ENCODE measurements at regions not wholly inside any gene's neighbourhood (a gene's known extent, or its start where the extent isn't known, plus 50 kb on each side); places are given as distances from the start of the nearest gene placed in this dataset.
"Not testable (repeated sequence)": the region's sequence is repeated elsewhere in the genome, so short reads cannot be mapped to it uniquely, and the experiment has no call there.

DNA sequence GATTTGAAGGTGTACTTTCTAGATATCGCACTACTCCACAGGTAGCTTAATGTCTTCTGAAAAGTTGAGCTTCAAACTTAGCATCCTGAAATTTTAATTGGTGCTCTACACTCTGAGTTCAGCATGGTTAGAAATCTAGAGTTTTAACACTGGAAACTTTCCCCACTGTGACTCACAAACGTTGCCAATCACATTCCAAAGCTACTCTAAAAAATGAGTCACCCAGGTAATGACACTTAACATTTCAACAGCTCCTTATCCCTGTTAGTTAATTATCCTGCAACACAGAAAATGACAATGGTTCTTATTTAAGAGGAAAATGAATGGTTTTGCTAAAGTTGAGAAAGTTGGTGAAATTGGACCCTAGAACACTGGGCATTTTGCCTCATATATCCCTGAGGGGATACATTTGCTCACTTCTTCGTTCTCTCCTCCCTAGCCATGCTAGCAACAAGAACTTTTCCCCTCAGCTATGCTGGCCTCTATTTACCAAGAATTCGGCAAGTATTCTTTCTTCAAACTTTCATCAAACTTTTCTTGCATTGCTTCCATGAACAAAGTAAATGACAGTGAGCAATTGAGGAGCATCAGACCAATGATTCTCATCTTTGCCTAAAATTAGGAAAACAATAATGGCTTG, 1024.1 kb upstream of the KLHL29 start:
- no peak for DNase-seq (ENCODE audit: low spot score)

DNA sequence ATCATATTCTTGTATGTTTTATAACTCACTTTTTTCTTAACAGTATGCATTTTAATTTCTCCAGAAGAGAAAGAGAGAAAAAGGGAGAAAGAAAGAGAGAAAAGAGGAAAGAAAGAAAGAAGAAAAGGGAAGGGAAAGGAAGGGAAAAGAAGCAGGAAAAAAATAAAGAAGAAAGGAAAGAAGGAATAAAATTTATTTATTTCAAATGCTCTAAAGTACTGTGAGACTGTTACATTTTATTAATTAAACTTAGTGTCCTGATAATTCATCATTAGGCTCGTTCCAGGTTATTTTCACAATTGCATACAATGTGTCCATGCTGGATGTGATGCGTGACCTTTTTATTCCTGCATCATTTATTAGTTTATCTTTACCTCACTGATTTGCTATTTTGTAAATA, 1023.4 kb upstream of the KLHL29 start:
- DNase-seq (ENCODE audit: low spot score): no peak

DNA sequence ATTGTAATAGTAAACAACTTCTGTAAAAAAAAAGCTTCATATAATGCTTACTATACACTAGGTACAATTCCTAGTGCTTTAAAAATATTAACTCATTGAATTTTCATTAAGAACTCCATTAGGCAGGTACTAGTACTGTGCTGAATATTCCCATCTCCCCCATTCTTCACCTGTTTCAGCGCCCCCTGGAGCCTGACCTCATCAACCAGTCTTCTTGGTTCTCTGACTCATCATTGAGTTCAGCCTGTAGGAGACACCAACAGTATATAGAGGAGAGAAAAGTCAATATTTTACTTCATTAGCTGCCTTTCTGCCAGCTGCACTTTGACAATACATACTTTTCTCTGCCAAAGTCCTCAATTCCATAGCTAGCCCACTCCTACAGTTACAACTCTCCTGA, 1009.9 kb upstream of the KLHL29 start:
- DNase-seq (ENCODE audit: low spot score): no peak

DNA sequence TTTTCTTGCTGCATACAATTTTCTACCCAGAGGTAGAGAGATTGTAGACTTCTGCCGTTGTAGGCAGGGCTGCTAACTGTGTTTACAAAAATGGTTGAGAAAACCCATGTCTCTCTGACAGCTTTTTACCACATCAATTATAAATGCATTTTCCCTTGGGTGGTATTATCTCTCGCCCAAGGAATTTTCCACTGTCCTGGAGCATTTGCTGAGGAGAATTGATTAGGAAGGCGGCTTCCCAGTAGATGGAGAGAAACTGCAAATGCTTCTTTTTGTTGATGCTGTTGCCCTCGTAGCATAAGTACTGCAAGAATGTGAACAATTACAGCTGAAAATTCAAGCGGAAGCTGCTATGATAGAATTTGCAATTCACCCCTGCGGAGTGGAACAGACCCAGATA, 1007.7 kb upstream of the KLHL29 start:
- DNase-seq (ENCODE audit: low spot score): no peak

DNA sequence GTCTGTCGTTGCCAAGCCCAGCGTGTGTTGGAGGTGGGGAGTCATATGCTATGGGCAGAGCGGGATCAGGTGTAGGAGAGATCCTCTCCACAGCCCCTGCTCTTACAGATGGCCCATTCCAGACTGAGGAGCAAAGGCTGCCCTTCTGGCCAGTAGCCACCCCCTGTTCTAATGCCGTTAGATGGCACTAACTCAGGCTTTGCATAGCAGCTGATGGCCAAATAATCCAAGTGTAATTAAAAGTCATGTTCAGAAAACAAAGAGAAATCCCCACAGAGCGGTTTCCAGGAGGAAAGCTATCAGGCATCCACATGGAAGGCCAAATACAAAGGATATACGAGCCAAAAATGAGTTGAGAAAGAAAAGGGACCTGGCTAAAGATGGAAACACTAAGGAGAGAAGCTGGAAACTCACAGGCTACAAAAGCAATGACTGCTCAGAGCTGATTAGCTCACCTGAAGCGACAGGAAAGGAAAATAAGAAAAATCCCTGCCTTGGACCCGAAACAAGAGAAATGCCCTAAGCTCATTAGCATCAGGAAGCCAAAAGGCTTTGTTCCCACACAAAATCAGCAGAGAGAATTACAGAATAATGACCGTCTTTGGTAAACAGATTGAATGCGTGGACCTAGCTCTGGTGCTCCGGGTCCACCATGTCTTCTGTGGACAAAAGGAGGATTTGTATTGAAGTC, 1002.4 kb upstream of the KLHL29 start:
- DNase-seq (ENCODE audit: low spot score): no peak

DNA sequence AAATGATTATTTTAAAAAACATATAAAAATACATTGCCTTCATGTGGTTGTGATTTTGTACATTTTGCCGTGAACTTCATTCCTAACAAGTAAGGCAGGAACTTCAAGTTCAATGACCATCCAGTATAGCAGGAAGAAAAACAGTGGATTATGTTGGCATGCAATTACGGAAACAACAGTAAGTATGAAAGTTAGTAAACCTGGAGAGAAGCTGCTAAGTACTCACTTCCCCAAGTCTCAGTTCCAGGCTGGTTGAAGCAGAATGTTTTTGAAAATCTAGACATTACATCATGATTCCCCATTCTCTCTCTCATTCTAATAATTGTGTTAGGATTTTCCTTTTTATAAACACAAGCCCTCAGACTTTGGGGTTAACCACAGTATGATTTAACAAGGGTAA, 987.1 kb upstream of the KLHL29 start:
- no peak for DNase-seq (ENCODE audit: low spot score)

DNA sequence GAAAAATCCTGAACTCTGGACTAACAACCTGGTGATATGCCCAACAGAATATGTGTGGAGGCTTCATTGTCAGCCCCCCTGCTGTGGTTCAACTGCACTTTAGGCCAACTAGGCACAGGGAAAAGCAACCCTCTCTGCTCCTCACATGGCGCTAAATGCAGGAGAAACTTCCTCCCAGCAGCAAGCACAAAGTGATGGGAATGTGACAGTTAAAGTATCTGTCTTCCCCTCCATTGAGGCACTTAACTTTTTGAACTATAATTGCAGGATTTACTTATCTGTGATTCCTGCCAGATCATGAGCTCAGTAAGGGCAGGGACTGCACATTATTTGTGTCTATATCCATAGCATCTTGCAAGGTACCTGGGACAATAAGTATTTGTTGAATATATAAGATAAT, 981.2 kb upstream of the KLHL29 start:
- DNase-seq (ENCODE audit: low spot score): no peak

DNA sequence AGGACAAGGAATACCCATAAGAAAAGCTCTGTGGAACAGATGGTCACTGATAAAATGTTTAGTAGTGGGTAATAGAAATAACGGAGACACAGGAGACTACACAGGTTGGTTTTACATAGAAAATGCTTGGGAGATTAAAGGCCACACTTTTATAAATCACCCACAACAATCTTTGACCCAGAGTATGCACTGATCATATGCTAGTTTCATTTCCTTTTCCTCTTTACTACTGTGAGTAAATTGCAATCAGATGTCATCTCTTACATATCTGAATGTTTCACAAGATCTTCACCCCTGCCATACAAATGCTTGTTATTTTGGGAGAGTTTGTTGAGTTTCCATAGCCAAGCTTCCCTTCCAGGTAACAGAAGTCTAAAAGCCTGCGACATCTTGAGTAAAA, 978.4 kb upstream of the KLHL29 start:
- no peak for DNase-seq (ENCODE audit: low spot score)

DNA sequence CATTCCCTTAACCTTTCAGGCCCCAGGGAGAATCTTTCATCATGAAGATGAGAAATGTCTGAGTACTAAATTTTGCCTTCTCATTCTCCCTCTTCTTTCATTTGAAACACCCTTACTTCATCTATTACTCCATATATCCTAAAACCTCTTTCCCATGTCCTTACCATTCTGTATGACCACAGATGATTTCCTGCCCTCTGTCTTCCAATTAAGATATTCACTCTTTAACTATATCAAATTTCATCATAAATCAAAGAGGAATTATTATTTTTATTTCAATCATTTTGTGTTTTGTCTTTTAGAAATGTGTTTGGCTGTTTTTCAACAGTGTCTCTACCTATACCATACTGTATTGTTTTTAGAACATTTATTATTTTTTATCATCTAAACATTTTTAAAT, 964.9 kb upstream of the KLHL29 start:
- no peak for DNase-seq (ENCODE audit: low spot score)

DNA sequence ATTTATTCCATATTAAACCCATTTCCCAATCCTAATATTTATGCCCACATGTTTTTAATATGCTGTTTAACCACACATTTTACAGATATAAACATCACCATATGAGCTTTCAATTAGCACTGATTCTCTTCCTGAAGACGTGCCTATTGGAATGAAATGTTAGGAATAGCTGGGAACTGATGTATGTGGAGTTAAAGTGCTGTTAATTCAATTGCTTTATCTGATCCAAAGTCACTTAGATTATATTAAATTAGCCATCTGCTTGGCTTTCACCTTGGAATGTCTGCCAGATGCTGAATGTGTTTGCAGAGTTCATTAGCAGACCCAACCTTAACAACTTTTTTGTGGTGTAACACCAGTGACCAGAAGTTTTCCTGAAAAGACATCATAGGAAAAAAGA, 942.9 kb upstream of the KLHL29 start:
- no peak for DNase-seq (ENCODE audit: low spot score)

DNA sequence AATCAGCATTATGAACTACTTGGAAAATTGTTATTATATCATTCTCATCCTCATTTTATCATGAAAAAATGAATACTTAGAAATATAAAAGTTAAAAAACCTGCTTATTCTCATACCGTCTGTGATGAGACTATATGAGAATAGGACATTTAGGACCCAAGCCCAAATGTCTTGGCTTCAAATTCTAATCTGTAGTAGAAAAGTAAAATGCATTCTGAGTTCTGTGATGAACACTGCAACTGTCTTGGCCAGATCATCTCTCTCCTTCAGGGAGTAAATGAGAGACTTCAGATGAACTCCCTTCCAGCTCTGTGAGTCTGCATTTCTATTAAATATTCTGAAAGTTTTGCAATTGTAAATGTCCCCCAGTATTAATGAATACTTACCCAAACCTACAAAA, 940.7 kb upstream of the KLHL29 start:
- DNase-seq (ENCODE audit: low spot score): no peak

DNA sequence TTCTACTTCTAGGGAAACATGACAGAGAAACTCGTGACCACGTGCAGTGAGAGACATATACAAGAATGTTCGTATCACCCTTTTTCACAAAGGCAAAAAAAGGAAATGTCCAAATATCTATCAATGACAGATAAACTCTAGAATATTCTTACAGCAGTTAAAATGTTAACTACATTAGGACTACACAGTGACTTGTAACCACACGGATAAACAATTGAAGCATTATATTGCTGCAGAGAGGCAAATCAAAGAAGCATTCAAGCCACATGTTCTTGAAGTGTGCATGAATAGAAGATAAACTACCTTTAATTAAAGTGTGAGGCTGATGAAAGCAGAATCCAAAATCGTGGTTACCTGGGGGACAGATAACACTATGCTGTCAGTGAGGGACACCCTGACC, 935.3 kb upstream of the KLHL29 start:
- DNase-seq (ENCODE audit: low spot score): no peak

DNA sequence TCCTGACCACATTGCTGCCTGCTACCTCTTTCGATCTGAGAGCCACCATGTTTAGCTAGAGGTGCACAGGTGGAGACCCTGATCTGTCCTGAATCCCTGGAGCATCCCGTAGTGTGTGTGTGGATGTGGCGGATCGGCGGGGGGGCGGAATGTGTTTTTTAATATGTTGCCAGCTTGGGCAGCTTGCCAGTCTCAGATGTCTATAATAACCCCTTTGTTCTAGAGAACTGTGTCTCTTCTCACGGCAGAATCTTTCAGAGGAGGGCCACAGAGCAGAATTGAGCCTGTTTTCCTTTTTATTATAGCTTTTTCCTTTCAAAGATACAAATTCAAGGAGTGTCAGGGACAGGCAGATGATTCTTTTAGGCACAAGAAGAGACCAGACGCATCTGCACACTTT, 934.1 kb upstream of the KLHL29 start:
- no peak for DNase-seq (ENCODE audit: low spot score)

DNA sequence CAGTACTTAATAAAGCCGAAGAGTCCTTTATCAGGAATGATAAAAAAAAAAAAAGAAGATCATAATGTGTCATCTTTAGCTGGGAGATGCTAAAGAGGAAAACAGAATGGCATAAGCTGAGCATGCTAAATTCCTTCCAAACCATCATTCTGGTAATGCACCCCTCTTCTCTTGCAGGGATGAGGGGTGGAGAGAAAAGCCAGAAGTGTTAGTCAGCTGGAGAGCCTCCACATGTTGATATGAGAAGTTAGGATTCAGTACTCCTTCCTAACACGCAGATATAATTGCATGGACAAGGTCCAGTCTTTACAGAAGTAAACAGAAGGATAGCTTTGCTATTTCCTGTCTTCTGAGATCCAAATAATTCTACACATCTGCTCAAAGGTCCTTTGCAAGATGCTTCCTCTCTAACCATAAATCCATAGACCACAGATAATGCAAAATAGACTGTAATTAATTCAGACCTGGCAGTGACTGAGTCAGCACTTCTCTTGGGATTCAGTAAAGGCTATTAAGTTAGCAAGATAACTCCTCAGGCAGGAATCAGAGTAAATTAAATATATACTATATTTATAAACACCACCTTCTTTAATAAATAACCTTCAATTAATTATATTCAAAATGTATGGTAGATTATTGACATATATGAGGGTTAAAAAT, 930.0 kb upstream of the KLHL29 start:
- no peak for DNase-seq (ENCODE audit: low spot score)

DNA sequence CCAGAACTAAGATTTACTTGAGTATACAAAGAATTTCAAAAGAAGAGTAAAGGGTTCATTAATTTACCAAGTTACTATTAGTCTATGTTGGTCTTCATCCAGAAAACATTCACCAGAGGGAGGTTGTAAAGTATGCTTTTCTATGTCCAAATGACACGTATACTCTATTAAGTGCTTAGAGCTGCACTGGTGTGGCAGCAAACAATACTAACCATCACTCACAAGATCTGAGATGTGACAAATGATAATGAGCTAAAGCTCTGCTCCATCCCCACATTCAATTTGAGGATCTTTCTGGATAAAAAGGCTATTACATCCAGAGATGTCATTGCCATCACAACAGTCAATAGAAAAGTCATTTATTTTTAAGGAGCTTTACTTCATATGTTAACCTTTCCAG, 926.5 kb upstream of the KLHL29 start:
- no peak for DNase-seq (ENCODE audit: low spot score)

DNA sequence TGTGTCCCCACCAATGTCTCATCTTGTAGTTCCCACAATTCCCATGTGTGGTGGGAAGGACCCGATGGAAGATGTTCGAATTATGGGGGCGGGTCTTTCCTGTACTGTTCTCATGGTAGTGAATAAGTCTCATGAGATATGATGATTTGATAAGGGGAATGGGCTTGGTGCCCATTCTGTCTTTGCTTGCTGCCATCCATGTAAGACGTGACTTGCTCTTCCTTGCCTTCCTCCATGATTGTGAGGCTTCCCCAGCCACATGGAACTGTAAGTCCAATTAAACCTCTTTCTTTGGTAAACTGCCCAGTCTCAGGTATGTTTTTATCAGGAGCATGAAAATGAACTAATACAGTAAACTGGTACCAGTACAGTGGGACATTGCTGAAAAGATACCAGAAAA, 909.9 kb upstream of the KLHL29 start:
- not testable (repeated sequence) for DNase-seq (ENCODE audit: low spot score)

DNA sequence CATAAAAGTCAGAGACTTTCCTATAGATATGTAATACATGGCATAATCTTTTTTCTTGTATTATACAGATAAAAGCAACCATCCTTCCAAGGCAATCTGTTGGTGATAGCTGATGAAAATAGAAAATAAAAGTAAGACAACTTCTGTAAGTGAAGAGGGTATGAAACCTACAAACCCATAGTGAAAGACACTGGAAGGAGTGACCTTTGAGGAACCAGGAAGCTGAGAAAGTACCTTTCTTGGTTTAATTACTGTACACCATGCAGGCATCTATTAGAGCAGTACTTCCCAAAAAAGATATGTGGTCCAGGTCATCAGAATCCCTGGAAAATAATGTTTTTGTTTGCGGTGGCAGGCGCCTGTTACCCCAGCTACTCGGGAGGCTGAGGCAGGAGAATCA, 906.6 kb upstream of the KLHL29 start:
- DNase-seq (ENCODE audit: low spot score): no peak

DNA sequence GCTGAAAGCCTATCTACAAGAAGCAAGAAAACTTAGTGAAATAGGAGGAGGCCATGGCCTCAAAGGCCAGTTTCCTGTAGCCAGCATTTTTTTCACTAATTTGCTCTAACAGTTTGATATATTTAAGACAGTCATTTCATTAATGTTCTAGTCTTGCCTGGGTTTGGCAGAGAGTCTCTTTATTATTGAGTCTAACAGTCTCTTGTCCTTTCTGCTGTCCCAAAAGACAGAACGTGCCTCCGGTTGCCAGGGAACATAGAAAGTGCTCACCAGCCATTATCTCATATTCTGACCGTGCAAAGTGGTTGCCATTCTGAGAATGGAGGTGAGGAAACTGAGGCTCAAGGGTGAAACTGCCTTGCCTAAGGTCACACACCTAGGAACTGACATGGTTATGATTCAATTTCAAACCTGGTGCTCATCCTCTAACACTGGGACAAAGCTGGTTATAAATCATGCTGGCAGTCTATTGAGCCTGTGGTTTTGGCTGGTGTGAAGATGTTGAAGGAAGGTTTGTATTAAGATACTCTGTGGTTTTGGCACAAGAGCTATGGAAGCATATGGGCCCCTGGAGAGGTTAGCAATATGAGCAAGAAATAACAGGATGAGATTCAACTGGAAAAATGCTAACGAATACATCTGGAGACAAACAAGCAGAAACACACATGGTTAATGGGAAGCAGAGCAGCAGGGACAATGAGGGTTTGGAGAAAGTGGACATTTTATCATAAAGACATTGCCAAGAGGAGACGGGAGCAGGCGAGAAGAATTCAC, 903.3 kb upstream of the KLHL29 start:
- DNase-seq (ENCODE audit: low spot score): no peak

DNA sequence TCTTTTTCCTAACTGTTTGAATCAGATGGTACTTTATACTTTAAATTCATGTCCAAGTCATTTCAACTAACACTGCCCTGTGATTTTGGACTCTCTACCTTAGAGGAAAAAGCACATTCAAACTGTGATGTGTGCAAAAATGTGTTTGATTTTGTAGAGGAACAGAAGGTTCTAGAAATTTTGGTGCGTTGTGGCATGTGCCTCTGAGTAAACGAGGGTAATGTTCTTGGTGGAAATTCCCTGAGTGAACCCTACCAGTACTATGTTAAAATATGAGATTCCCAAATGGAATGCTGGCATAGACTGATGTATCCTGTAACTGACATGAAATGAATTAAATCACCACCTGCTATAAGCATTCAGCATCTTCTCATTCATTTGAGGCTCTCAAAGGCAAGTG, 901.9 kb upstream of the KLHL29 start:
- DNase-seq (ENCODE audit: low spot score): no peak

DNA sequence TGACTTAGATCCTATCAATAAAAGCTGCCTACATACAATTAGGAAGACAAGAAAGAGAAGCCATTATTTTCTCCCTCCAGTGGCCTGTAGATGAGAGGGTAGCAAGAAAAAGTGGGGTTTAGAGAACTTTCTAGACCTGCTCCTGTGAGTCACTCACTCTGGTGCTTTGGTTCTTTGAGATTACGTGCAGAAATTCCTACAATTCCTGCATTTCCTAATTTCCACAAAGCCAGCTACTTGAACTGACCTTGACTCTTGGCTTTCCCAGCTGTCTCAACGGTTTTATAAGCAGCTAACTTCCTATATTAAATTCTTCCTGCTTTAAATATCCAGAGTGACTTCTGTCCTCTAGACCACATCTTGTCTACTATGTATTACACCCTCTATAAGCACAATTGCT, 899.5 kb upstream of the KLHL29 start:
- no peak for DNase-seq (ENCODE audit: low spot score)

DNA sequence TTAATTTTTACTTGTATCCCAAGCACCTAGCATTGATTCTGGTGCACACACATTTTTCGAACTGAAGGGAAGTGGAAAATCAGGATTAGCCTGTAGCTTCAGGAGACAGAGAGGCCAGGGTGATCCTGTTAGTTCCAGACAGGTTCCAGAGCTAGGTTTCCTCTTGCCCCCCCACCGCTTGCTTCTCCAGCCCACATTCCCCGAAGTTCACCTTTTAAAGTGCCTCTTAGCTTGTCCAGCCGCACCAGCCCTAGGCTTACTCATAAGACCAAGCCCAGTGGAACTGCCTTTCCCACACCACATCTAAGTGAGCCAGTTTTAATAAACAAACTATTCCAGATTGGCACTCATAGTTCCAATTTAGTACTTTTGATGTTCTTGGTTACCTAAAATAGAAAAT, 898.6 kb upstream of the KLHL29 start:
- DNase-seq (ENCODE audit: low spot score): no peak

DNA sequence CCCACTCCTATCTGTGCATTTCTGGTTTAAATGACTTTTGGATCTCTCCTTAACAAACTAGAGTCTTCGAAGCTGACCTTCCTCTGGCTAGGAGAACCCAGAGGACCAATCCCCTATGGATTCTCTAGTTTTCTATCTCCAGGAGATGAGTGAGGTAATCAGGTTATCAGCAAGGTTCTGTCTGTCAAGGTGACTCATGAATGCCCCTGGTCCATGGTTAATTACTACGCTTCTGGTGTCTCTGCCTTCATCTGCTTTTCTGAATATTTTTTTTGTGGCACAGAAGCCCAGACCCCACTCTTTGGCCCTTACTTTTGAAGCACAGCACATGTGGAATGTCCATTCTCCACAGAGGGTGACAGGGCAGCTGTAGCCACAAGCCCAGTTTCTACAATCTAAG, 897.9 kb upstream of the KLHL29 start:
- DNase-seq (ENCODE audit: low spot score): no peak

DNA sequence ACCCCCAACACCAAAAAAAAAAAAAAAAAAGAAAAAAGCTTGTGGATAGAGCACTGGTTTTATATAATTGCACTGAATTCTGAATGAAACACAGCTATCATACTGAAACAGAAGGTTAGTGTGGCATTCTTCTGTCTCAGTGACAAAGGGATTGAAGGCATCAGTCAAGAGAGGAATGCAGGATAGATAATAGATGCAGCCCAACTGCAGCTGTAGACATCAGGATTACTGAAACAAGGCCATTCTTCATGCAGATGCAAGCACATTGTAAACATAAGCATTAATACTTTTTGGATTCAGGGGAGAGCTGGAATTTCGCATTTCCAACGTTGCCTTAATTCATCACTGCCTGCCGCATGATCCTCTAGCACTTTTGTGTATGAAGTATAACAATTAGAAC, 897.4 kb upstream of the KLHL29 start:
- DNase-seq (ENCODE audit: low spot score): no peak

Measured in AG08396 (cell line).